SK-N-SH treated with all-trans-retinoic acid at 6 μM for 48 hours (cell line): ENCODE measurements at regions not wholly inside any gene's neighbourhood (a gene's known extent, or its start where the extent isn't known, plus 50 kb on each side); places are given as distances from the start of the nearest gene placed in this dataset.
A peak's percentile ranks its signal among the peaks of the same experiment; 100 is the strongest.

Experiments
- ATAC-seq: fragments of 200-7000 bp; cut with Tn5 transposase; 3 replicates; pipeline ENCODE4 v1.9.1; 2020; ENCODE audit warnings: mild to moderate bottlenecking, moderate library complexity
- ARNTL ChIP-seq: fragments of 450-650 bp; formaldehyde crosslinking; IDR thresholded peaks from 2 replicates; pipeline ENCODE4 v1.5.0; 2020; ENCODE audit warnings: low read depth, mild to moderate bottlenecking, moderate library complexity, borderline replicate concordance
- BACH2 ChIP-seq: fragments of 250-450 bp; sonication (Bioruptor Pico); IDR thresholded peaks from 2 replicates; pipeline ENCODE4 v1.9.0; 2021; ENCODE audit warnings: mild to moderate bottlenecking, borderline replicate concordance
- CSDC2 ChIP-seq: fragments of 250-450 bp; sonication (Bioruptor Pico); IDR thresholded peaks from 2 replicates; pipeline ENCODE4 v1.5.0; 2020; ENCODE audit warnings: mild to moderate bottlenecking, moderate library complexity
- ESRRG ChIP-seq: fragments of 250-450 bp; sonication (Bioruptor Pico); IDR thresholded peaks from 2 replicates; pipeline ENCODE4 v1.6.1; 2021; ENCODE audit warnings: mild to moderate bottlenecking
- GLIS3 ChIP-seq: fragments of 250-450 bp; sonication (Bioruptor Pico); IDR thresholded peaks from 2 replicates; pipeline ENCODE4 v1.5.0; 2020; ENCODE audit warnings: mild to moderate bottlenecking, moderate library complexity
- ISL1 ChIP-seq: fragments of 250-450 bp; sonication (Bioruptor Pico); IDR thresholded peaks from 2 replicates; pipeline ENCODE4 v2.1.2; 2022; ENCODE audit warnings: mild to moderate bottlenecking, moderate library complexity
- OSR1 ChIP-seq: fragments of 250-450 bp; sonication (Bioruptor Pico); IDR thresholded peaks from 2 replicates; pipeline ENCODE4 v1.8.0; 2022; ENCODE audit warnings: moderate library complexity, mild to moderate bottlenecking, inconsistent platforms
- PPARA ChIP-seq: fragments of 250-450 bp; sonication (Bioruptor Pico); IDR thresholded peaks from 2 replicates; pipeline ENCODE4 v1.5.0; 2020; ENCODE audit warnings: mild to moderate bottlenecking, borderline replicate concordance
- RARB ChIP-seq: fragments of 250-450 bp; sonication (Bioruptor Pico); IDR thresholded peaks from 2 replicates; pipeline ENCODE4 v1.8.0; 2021; ENCODE audit warnings: mild to moderate bottlenecking, moderate library complexity
- SNAI2 ChIP-seq: fragments of 250-450 bp; sonication (Bioruptor Pico); IDR thresholded peaks from 2 replicates; pipeline ENCODE4 v1.5.0; 2020; ENCODE audit warnings: mild to moderate bottlenecking, moderate library complexity
- TCF4 ChIP-seq: fragments of 250-450 bp; sonication (Bioruptor Pico); IDR thresholded peaks from 2 replicates; pipeline ENCODE4 v1.8.0; 2021; ENCODE audit warnings: mild to moderate bottlenecking, moderate library complexity, borderline replicate concordance
- ZC3H10 ChIP-seq: fragments of 250-450 bp; sonication (Bioruptor Pico); IDR thresholded peaks from 2 replicates; pipeline ENCODE4 v1.5.1; 2021; ENCODE audit warnings: mild to moderate bottlenecking, moderate library complexity
- ZFP3 ChIP-seq: fragments of 250-450 bp; sonication (Bioruptor Pico); IDR thresholded peaks from 2 replicates; pipeline ENCODE4 v1.5.0; 2020; ENCODE audit warnings: mild to moderate bottlenecking, moderate library complexity
- ZNF565 ChIP-seq: fragments of 450-650 bp; formaldehyde crosslinking; conservative IDR thresholded peaks from 2 replicates; pipeline ENCODE4 v1.5.0; 2020; ENCODE audit warnings: low read depth, mild to moderate bottlenecking, moderate library complexity
- ZNF70 ChIP-seq: fragments of 450-650 bp; formaldehyde crosslinking; IDR thresholded peaks from 2 replicates; pipeline ENCODE4 v1.5.0; 2020; ENCODE audit warnings: mild to moderate bottlenecking, moderate library complexity
- ZNF8 ChIP-seq: fragments of 450-650 bp; formaldehyde crosslinking; IDR thresholded peaks from 2 replicates; pipeline ENCODE4 v1.5.0; 2020; ENCODE audit warnings: mild to moderate bottlenecking, moderate library complexity
- TF ChIP-seq, protein P1 (sequence below): fragments of 250-450 bp; sonication (Bioruptor Pico); IDR thresholded peaks from 2 replicates; pipeline ENCODE4 v1.8.0; 2020; ENCODE audit warnings: mild to moderate bottlenecking, moderate library complexity, borderline replicate concordance
- TF ChIP-seq, protein P2 (sequence below): fragments of 250-450 bp; sonication (Bioruptor Pico); IDR thresholded peaks from 2 replicates; pipeline ENCODE4 v1.5.1; 2021; ENCODE audit warnings: mild to moderate bottlenecking, moderate library complexity
- TF ChIP-seq, protein P3 (sequence below): fragments of 250-450 bp; sonication (Bioruptor Pico); IDR thresholded peaks from 2 replicates; pipeline ENCODE4 v1.8.0; 2021; ENCODE audit warnings: low read depth, mild to moderate bottlenecking, moderate library complexity, borderline replicate concordance
- TF ChIP-seq, protein P4 (sequence below): fragments of 250-450 bp; sonication (Bioruptor Pico); IDR thresholded peaks from 2 replicates; pipeline ENCODE4 v1.5.1; 2020; ENCODE audit warnings: low read depth, mild to moderate bottlenecking, moderate library complexity
- TF ChIP-seq, protein P5 (sequence below): fragments of 250-450 bp; sonication (Bioruptor Pico); IDR thresholded peaks from 2 replicates; pipeline ENCODE4 v1.5.0; 2020; ENCODE audit warnings: mild to moderate bottlenecking, moderate library complexity

DNA sequence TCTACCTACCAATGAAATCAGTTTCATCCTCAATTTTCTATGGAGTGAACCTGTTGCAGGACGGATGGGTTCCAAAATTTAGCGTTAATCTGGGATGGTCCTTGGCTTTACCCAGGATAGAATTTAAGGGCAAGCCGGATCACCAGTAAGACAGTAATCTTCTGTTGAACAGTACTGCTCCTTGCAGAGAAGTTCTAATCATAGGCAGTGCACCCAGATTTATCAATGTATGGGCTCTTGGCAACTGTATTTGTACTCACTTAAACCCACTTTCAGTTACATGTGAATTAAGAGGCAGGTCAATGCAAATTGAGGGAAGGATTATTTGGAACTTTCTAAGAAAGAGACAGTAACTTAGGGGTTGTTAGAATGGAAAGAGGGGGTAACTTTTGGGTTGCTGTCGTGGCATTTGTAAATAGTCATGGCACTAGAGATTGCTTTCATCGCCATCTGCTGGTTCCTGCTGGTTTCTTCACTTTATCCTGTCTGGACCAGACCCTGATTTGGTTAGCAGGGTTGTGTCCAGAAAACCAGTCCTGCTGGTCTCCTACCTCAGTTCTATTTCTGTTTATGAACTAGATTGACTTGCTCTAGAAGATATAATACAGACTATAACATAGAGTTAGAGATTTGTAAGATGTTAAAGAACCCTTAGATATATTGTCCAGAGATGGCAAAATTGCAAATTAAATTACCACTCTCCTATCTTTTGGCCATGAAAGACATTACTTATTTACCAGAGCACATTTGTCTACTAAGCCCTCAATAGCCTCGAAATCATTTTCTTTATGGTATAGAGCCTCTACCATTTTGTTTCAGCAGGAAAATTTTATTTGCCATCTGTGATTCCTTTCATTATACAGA lies 646.3 kb downstream of the UTRN start:
- ATAC-seq, result peak; percentile 82
- no peak for TF ChIP-seq ZNF8 (CRISPR knock-in tag)
- no peak for TF ChIP-seq TCF4 (CRISPR knock-in tag)
- TF ChIP-seq ISL1 (CRISPR knock-in tag), result no peak
- no peak for TF ChIP-seq BACH2 (CRISPR knock-in tag)
- TF ChIP-seq CSDC2, result no peak
- TF ChIP-seq, protein P1, sequence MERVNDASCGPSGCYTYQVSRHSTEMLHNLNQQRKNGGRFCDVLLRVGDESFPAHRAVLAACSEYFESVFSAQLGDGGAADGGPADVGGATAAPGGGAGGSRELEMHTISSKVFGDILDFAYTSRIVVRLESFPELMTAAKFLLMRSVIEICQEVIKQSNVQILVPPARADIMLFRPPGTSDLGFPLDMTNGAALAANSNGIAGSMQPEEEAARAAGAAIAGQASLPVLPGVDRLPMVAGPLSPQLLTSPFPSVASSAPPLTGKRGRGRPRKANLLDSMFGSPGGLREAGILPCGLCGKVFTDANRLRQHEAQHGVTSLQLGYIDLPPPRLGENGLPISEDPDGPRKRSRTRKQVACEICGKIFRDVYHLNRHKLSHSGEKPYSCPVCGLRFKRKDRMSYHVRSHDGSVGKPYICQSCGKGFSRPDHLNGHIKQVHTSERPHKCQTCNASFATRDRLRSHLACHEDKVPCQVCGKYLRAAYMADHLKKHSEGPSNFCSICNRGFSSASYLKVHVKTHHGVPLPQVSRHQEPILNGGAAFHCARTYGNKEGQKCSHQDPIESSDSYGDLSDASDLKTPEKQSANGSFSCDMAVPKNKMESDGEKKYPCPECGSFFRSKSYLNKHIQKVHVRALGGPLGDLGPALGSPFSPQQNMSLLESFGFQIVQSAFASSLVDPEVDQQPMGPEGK (CRISPR knock-in tag), result no peak
- TF ChIP-seq ZC3H10 (CRISPR knock-in tag), result no peak
- no peak for TF ChIP-seq ZNF70 (CRISPR knock-in tag)
- TF ChIP-seq ZFP3 (CRISPR knock-in tag), result no peak
- no peak for TF ChIP-seq ARNTL (CRISPR knock-in tag)
- TF ChIP-seq GLIS3 (CRISPR knock-in tag), result no peak
- no peak for TF ChIP-seq PPARA (CRISPR knock-in tag)
- TF ChIP-seq, protein P2, sequence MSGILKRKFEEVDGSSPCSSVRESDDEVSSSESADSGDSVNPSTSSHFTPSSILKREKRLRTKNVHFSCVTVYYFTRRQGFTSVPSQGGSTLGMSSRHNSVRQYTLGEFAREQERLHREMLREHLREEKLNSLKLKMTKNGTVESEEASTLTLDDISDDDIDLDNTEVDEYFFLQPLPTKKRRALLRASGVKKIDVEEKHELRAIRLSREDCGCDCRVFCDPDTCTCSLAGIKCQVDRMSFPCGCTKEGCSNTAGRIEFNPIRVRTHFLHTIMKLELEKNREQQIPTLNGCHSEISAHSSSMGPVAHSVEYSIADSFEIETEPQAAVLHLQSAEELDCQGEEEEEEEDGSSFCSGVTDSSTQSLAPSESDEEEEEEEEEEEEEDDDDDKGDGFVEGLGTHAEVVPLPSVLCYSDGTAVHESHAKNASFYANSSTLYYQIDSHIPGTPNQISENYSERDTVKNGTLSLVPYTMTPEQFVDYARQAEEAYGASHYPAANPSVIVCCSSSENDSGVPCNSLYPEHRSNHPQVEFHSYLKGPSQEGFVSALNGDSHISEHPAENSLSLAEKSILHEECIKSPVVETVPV, result no peak
- TF ChIP-seq, protein P3, sequence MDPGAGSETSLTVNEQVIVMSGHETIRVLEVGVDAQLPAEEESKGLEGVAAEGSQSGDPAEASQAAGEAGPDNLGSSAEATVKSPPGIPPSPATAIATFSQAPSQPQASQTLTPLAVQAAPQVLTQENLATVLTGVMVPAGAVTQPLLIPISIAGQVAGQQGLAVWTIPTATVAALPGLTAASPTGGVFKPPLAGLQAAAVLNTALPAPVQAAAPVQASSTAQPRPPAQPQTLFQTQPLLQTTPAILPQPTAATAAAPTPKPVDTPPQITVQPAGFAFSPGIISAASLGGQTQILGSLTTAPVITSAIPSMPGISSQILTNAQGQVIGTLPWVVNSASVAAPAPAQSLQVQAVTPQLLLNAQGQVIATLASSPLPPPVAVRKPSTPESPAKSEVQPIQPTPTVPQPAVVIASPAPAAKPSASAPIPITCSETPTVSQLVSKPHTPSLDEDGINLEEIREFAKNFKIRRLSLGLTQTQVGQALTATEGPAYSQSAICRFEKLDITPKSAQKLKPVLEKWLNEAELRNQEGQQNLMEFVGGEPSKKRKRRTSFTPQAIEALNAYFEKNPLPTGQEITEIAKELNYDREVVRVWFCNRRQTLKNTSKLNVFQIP (CRISPR knock-in tag), result no peak
- TF ChIP-seq OSR1 (CRISPR knock-in tag), result no peak

DNA sequence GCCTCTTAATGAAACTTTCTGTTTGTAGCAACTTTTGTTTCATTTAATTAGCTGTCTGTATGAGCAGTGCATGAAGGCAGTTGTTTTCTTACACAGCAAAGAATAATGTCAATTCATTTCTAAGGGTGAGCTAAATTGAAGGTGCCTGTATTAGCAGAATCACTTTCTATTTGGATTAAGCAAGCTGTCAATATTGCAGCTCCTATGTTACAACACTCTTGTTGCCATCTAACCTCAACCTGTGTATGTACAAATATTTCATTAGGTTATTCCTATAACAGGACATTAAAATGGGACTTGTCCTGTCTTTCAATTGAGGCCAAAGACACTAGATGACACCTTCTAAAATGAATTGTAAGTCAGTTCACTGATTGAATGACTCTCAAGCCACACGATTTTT lies 647.5 kb downstream of the UTRN start:
- ATAC-seq, result no peak
- TF ChIP-seq, protein P4, sequence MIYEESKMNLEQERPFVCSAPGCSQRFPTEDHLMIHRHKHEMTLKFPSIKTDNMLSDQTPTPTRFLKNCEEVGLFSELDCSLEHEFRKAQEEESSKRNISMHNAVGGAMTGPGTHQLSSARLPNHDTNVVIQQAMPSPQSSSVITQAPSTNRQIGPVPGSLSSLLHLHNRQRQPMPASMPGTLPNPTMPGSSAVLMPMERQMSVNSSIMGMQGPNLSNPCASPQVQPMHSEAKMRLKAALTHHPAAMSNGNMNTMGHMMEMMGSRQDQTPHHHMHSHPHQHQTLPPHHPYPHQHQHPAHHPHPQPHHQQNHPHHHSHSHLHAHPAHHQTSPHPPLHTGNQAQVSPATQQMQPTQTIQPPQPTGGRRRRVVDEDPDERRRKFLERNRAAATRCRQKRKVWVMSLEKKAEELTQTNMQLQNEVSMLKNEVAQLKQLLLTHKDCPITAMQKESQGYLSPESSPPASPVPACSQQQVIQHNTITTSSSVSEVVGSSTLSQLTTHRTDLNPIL (CRISPR knock-in tag), result no peak
- no peak for TF ChIP-seq ARNTL (CRISPR knock-in tag)
- TF ChIP-seq, protein P5, sequence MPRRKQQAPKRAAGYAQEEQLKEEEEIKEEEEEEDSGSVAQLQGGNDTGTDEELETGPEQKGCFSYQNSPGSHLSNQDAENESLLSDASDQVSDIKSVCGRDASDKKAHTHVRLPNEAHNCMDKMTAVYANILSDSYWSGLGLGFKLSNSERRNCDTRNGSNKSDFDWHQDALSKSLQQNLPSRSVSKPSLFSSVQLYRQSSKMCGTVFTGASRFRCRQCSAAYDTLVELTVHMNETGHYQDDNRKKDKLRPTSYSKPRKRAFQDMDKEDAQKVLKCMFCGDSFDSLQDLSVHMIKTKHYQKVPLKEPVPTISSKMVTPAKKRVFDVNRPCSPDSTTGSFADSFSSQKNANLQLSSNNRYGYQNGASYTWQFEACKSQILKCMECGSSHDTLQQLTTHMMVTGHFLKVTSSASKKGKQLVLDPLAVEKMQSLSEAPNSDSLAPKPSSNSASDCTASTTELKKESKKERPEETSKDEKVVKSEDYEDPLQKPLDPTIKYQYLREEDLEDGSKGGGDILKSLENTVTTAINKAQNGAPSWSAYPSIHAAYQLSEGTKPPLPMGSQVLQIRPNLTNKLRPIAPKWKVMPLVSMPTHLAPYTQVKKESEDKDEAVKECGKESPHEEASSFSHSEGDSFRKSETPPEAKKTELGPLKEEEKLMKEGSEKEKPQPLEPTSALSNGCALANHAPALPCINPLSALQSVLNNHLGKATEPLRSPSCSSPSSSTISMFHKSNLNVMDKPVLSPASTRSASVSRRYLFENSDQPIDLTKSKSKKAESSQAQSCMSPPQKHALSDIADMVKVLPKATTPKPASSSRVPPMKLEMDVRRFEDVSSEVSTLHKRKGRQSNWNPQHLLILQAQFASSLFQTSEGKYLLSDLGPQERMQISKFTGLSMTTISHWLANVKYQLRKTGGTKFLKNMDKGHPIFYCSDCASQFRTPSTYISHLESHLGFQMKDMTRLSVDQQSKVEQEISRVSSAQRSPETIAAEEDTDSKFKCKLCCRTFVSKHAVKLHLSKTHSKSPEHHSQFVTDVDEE, result no peak
- no peak for TF ChIP-seq OSR1 (CRISPR knock-in tag)
- no peak for TF ChIP-seq BACH2 (CRISPR knock-in tag)
- no peak for TF ChIP-seq CSDC2
- TF ChIP-seq ZNF8 (CRISPR knock-in tag), result no peak
- TF ChIP-seq SNAI2, result no peak
- no peak for TF ChIP-seq ZNF565 (CRISPR knock-in tag)
- no peak for TF ChIP-seq PPARA (CRISPR knock-in tag)
- no peak for TF ChIP-seq ESRRG (CRISPR knock-in tag)
- no peak for TF ChIP-seq GLIS3 (CRISPR knock-in tag)
- no peak for TF ChIP-seq ISL1 (CRISPR knock-in tag)
- no peak for TF ChIP-seq ZFP3 (CRISPR knock-in tag)
- TF ChIP-seq RARB (CRISPR knock-in tag), result no peak
- TF ChIP-seq, all 23 proteins: peak for 0
